ENCODE measurements at regions not wholly inside any gene's neighbourhood (a gene's known extent, or its start where the extent isn't known, plus 50 kb on each side); places are given as distances from the start of the nearest gene placed in this dataset.
"Not testable (repeated sequence)": the region's sequence is repeated elsewhere in the genome, so short reads cannot be mapped to it uniquely, and the experiment has no call there.

GRCh38 chr21:6077358-6077757, 4444.0 kb upstream of the TPTE start:
- not testable (repeated sequence) for TF ChIP-seq POLR2A, CTCF (IDR thresholded peaks at IDR 0.05)
